ENCODE measurements at regions not wholly inside any gene's neighbourhood (a gene's known extent, or its start where the extent isn't known, plus 50 kb on each side); places are given as distances from the start of the nearest gene placed in this dataset.

GRCh38 chr2:17426743-17427142 is 91.5 kb downstream of the RAD51AP2 start:
- DNase-seq: no peak
- H3K27ac ChIP-seq: no peak overlapping the region
- H3K4me1 ChIP-seq: no peaks in the 10 kb centered on the region
- TF ChIP-seq POLR2A (IDR thresholded peaks at IDR 0.05): no peak
- TF ChIP-seq POLR2AphosphoS5 (IDR thresholded peaks at IDR 0.05): no peak
- no peak for TF ChIP-seq EP300 (IDR thresholded peaks at IDR 0.05)
- TF ChIP-seq, protein P1, sequence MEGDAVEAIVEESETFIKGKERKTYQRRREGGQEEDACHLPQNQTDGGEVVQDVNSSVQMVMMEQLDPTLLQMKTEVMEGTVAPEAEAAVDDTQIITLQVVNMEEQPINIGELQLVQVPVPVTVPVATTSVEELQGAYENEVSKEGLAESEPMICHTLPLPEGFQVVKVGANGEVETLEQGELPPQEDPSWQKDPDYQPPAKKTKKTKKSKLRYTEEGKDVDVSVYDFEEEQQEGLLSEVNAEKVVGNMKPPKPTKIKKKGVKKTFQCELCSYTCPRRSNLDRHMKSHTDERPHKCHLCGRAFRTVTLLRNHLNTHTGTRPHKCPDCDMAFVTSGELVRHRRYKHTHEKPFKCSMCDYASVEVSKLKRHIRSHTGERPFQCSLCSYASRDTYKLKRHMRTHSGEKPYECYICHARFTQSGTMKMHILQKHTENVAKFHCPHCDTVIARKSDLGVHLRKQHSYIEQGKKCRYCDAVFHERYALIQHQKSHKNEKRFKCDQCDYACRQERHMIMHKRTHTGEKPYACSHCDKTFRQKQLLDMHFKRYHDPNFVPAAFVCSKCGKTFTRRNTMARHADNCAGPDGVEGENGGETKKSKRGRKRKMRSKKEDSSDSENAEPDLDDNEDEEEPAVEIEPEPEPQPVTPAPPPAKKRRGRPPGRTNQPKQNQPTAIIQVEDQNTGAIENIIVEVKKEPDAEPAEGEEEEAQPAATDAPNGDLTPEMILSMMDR (IDR thresholded peaks at IDR 0.05): no peak
- H3K4me3 ChIP-seq: no peak overlapping the region
- no peaks in the 10 kb centered on the region for H3K27me3 ChIP-seq
- WGBS, 2 donors: 21 to 50% methylated on average over 1 of the region's 1 CpG
- intact Hi-C loops (cut with DNase I): no loop called here
- H3K36me3 ChIP-seq: no peaks in the 10 kb centered on the region
- H3K9me3 ChIP-seq: no peaks in the 10 kb centered on the region

- DNase-seq: no peak
- H3K4me1 ChIP-seq: no peaks in the 10 kb centered on the region
- intact Hi-C loops (cut with DNase I): no loop called here
- H3K36me3 ChIP-seq: no peaks in the 10 kb centered on the region
- no peaks in the 10 kb centered on the region for H3K9me3 ChIP-seq
- no peaks in the 10 kb centered on the region for H3K27me3 ChIP-seq
- TF ChIP-seq POLR2A (IDR thresholded peaks at IDR 0.05): no peak
- no peak for TF ChIP-seq POLR2AphosphoS5 (IDR thresholded peaks at IDR 0.05)
- TF ChIP-seq, protein P1 (IDR thresholded peaks at IDR 0.05): no peak
- no peak for TF ChIP-seq EP300 (IDR thresholded peaks at IDR 0.05)
- no peak overlapping the region for H3K27ac ChIP-seq
- H3K4me3 ChIP-seq: no peak overlapping the region
These were observed 96.2 kb downstream of the RAD51AP2 start for GRCh38 chr2:17422061-17422460.

- no peak overlapping the region for H3K4me3 ChIP-seq
- H3K9me3 ChIP-seq: no peaks in the 10 kb centered on the region
- H3K27me3 ChIP-seq: no peaks in the 10 kb centered on the region
- H3K36me3 ChIP-seq: no peaks in the 10 kb centered on the region
- intact Hi-C loops (cut with DNase I): no loop called here
- H3K27ac ChIP-seq: no peak overlapping the region
- no peak for DNase-seq
- TF ChIP-seq, protein P1 (IDR thresholded peaks at IDR 0.05): no peak
- TF ChIP-seq POLR2AphosphoS5 (IDR thresholded peaks at IDR 0.05) (no peak), POLR2A (IDR thresholded peaks at IDR 0.05) (no peak)
- no peaks in the 10 kb centered on the region for H3K4me1 ChIP-seq
- WGBS, 2 donors: 87 to 91% methylated on average over 3 of the region's 3 CpGs
These were observed 101.3 kb downstream of the RAD51AP2 start for GRCh38 chr2:17416884-17417391.

DNA sequence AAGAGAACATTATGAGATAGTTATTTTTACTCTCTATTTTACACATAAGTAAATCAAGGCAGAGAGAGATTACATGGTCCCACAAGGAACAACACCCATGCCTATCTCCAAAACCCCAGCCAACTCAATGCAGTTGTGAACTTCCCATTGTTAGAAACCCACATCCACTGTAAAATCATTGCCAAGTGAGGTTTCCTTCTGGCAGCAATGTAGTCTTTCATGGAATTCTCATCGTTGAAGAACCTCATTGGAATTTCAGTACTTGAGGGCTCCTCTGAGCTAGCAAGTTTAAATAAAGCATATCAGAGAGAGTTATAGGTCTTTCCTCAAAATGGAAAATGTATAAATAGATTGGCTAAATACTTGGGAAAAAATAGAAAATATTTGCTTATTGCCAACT is 105.2 kb downstream of the RAD51AP2 start:
- no peaks in the 10 kb centered on the region for H3K9me3 ChIP-seq
- no peak overlapping the region for H3K4me3 ChIP-seq
- H3K36me3 ChIP-seq: no peaks in the 10 kb centered on the region
- intact Hi-C loops (cut with DNase I): no loop called here
- WGBS, 2 donors: 83 to 84% methylated on average over 1 of the region's 1 CpG
- DNase-seq: no peak
- no peaks in the 10 kb centered on the region for H3K4me1 ChIP-seq
- H3K27ac ChIP-seq: no peak overlapping the region
- TF ChIP-seq, protein P1 (IDR thresholded peaks at IDR 0.05): no peak
- TF ChIP-seq POLR2AphosphoS5 (IDR thresholded peaks at IDR 0.05) (no peak), POLR2A (IDR thresholded peaks at IDR 0.05) (no peak), EP300 (IDR thresholded peaks at IDR 0.05) (no peak)
- no peaks in the 10 kb centered on the region for H3K27me3 ChIP-seq

GRCh38 chr2:17401096-17401495 is 117.1 kb downstream of the RAD51AP2 start:
- no peak for DNase-seq
- Histone ChIP-seq H3K27me3 (no peaks in the 10 kb centered on the region), H3K4me3 (no peak overlapping the region), H3K36me3 (no peaks in the 10 kb centered on the region), H3K4me1 (no peaks in the 10 kb centered on the region), H3K27ac (no peak overlapping the region), H3K9me3 (peaks cover 0 to 12% (median 0%) of the 10 kb centered on the region in 4 donors)
- TF ChIP-seq, protein P1 (IDR thresholded peaks at IDR 0.05): no peak
- TF ChIP-seq EP300 (IDR thresholded peaks at IDR 0.05): no peak
- TF ChIP-seq POLR2A (IDR thresholded peaks at IDR 0.05): no peak
- no peak for TF ChIP-seq POLR2AphosphoS5 (IDR thresholded peaks at IDR 0.05)
- WGBS, 2 donors: 22 to 42% methylated on average over 1 of the region's 1 CpG
- intact Hi-C loops (cut with DNase I): no loop called here

Data from sigmoid colon (tissue), 6 donors.